Tibial artery (tissue), 4 donors: ENCODE measurements at regions not wholly inside any gene's neighbourhood (a gene's known extent, or its start where the extent isn't known, plus 50 kb on each side); places are given as distances from the start of the nearest gene placed in this dataset.
"Not testable (repeated sequence)": the region's sequence is repeated elsewhere in the genome, so short reads cannot be mapped to it uniquely, and the experiment has no call there.

Experiments
- DNase-seq, 2 donors: peaks; one replicate each; pipeline ENCODE4 v3.0.0-alpha.2; 2019
- H3K27ac ChIP-seq, 2 donors: fragments of 200-600 bp; sonication (generic) in 1 of 2; 1 replicate in 1 of 2; 2 replicates in 1 of 2; pipeline ENCODE4 v1.5.1; 2018 to 2019; ENCODE audit warnings: mild to moderate bottlenecking in 1 of 2
- H3K27me3 ChIP-seq, 2 donors: fragments of 200-600 bp; sonication (generic) in 1 of 2; one replicate each; pipeline versions ENCODE4 v1.5.1 to v1.6.0; 2016 to 2019
- H3K36me3 ChIP-seq, 3 donors: fragments of 200-600 bp; sonication (generic) in 2 of 3; one replicate each; pipeline ENCODE4 v1.5.1; 2016 to 2019; ENCODE audit warnings: mild to moderate bottlenecking in 2 of 3
- H3K4me1 ChIP-seq, 4 donors: fragments of 200-600 bp; sonication (generic) in 2 of 4; 1 replicate in 3 of 4; 2 replicates in 1 of 4; pipeline ENCODE4 v1.5.1; 2016 to 2019
- H3K4me3 ChIP-seq, 2 donors: fragments of 200-600 bp; sonication (generic) in 1 of 2; 1 replicate in 1 of 2; 2 replicates in 1 of 2; pipeline ENCODE4 v1.5.1; 2018 to 2019; ENCODE audit warnings: mild to moderate bottlenecking in 2 of 2
- H3K9me3 ChIP-seq, 3 donors: fragments of 200-600 bp; sonication (generic) in 1 of 3; one replicate each; pipeline ENCODE4 v1.5.1; 2016 to 2019
- CTCF ChIP-seq, 2 experiments: fragments of 200-600 bp in 1 of 2; fragments of 450-650 bp in 1 of 2; IDR thresholded peaks; one replicate each; pipeline ENCODE4 v1.5.1; 2017 to 2019; ENCODE audit warnings: antibody characterized with exemption in 2 of 2, mild to moderate bottlenecking in 1 of 2, moderate library complexity in 1 of 2
- intact Hi-C: fragments of 100-400 bp; cut with DNase I; formaldehyde crosslinking; loops from one replicate; pipeline ENCODE4 v1.15.0; 2023; ENCODE audit warnings: low total_unique reads

DNA sequence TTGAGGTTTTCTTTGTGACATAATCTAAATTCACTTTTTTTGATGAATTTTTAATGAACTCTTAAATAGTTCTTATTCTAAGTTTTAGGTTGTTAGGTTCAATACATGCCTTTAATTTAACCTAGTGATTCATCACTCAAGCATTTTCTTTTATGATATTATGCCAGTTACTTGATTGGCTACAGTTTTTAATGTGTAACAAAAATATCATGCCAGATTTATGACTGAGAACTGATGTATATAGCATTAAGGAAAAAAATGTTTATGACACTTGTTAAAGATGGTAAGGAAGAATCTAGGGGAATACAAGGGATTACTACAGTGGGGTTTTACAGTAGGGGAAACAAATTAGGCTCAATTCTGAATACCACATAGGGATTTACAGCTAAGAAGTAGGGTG, 103.1 kb downstream of the VGLL3 start:
- no peak overlapping the region for H3K4me3 ChIP-seq
- H3K9me3 ChIP-seq = no peaks in the 10 kb centered on the region
- H3K27ac ChIP-seq = no peak overlapping the region
- intact Hi-C loops = no loop called here
- H3K4me1 ChIP-seq = no peaks in the 10 kb centered on the region
- no peak for TF ChIP-seq CTCF (IDR thresholded peaks at IDR 0.05)
- no peak for DNase-seq
- H3K27me3 ChIP-seq = no peaks in the 10 kb centered on the region
- H3K36me3 ChIP-seq = no peaks in the 10 kb centered on the region

DNA sequence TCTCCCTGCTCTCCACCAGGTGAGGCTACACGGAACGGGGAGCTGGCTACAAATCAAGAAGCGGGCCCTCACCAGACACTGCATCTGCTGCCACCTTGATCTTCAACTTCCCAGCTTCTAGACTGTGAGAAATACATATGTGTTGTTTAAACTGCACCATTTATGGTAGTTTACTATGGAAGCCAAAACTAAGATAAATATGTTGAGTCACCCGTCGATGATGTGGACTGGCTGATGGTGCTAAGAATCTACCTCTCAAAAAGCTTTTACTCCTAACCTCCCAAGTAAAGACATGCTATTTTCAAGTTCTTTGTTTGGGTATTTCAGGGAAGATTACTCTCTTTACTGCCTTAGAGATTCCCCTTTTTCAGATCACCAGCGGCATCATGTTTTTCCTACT, 110.9 kb downstream of the VGLL3 start:
- H3K4me1 ChIP-seq = no peaks in the 10 kb centered on the region
- H3K9me3 ChIP-seq = no peaks in the 10 kb centered on the region
- no peak for DNase-seq
- no peaks in the 10 kb centered on the region for H3K27me3 ChIP-seq
- H3K27ac ChIP-seq = no peak overlapping the region
- intact Hi-C loops = no loop called here
- TF ChIP-seq CTCF (IDR thresholded peaks at IDR 0.05) = no peak
- H3K36me3 ChIP-seq = no peaks in the 10 kb centered on the region
- H3K4me3 ChIP-seq = no peak overlapping the region

DNA sequence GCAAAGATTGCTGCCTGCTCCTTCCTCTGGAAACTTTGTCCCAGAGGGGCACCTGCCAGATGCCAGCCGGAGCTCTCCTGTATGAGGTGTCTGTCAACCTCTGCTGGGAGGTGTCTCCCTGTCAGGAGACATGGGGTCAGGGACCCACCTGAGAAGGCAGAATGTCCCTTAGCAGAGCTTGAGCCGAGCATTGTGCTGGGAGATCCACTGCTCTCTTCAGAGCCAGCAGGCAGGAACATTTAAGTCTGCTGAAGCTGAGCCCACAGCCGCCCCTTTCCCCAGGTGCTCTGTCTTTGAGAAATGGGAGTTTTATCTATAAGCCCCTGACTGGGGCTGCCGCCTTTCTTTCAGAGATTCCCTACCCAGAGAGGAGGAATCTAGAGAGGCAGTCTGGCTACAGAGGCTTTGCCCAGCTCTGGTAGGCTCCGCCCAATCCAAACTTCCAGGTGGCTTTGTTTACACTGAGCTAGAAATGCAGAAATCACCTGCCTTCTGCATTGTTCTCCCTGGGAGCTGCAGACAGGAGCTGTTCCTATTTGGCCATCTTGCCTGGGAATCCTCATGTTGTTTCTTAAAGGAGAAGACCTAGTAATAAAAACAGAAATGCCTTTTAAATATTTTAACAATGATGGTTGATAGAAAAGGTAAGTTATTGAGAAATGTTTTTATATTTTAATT, 114.3 kb downstream of the VGLL3 start:
- DNase-seq, H3K27ac ChIP-seq, H3K27me3 ChIP-seq, H3K4me3 ChIP-seq, H3K9me3 ChIP-seq, H3K4me1 ChIP-seq, H3K36me3 ChIP-seq, intact Hi-C loops: not testable (repeated sequence)

- intact Hi-C loops, H3K27ac ChIP-seq, H3K9me3 ChIP-seq, H3K4me3 ChIP-seq, H3K36me3 ChIP-seq, DNase-seq, H3K27me3 ChIP-seq, H3K4me1 ChIP-seq: not testable (repeated sequence)
Observed at GRCh38 chr3:86874790-86875189, 116.2 kb downstream of the VGLL3 start.

DNA sequence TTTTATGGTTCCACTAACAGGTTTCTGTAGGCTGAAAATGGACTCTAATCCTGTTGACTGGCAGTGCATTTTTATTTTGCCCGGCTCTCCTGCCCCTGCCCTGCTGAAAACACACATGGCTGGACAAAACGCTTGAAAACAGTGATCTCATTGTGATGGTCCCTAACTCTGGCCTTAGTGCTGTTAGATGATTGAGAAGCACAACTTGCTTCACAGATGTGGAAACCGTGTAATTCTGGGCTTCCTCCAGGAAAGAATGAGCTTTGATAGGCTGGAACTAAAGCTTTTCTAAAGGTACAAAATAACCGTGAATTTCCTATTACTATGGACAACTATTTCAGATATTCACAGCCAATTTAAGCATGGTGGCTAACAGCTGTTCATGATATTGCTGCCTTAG, 121.4 kb downstream of the VGLL3 start:
- Histone ChIP-seq H3K4me1 (peaks cover 0 to 2% (median 0%) of the 10 kb centered on the region in 4 donors), H3K27me3 (no peaks in the 10 kb centered on the region), H3K9me3 (peaks cover 0 to 6% (median 0%) of the 10 kb centered on the region in 3 donors), H3K36me3 (no peaks in the 10 kb centered on the region), H3K4me3 (no peak overlapping the region), H3K27ac (no peak overlapping the region)
- DNase-seq = no peak
- intact Hi-C loops = no loop called here
- TF ChIP-seq CTCF (IDR thresholded peaks at IDR 0.05) = no peak

- no peak for DNase-seq
Observed at GRCh38 chr3:86867982-86868381, 123.0 kb downstream of the VGLL3 start.

More at GRCh38 chr3:86867982-86868381, 123.0 kb downstream of the VGLL3 start:
- no peak for TF ChIP-seq CTCF (IDR thresholded peaks at IDR 0.05)
- H3K4me1 ChIP-seq = peaks cover 0 to 2% (median 0%) of the 10 kb centered on the region in 4 donors
- intact Hi-C loops = no loop called here
- H3K9me3 ChIP-seq = no peaks in the 10 kb centered on the region
- no peaks in the 10 kb centered on the region for H3K27me3 ChIP-seq
- no peak overlapping the region for H3K4me3 ChIP-seq
- H3K36me3 ChIP-seq = no peaks in the 10 kb centered on the region
- H3K27ac ChIP-seq = no peak overlapping the region
